Vagina (tissue), 2 donors: ENCODE measurements at regions not wholly inside any gene's neighbourhood (a gene's known extent, or its start where the extent isn't known, plus 50 kb on each side); places are given as distances from the start of the nearest gene placed in this dataset.

Experiments
- DNase-seq, 2 donors: peaks; one replicate each; pipeline ENCODE4 v3.0.0-alpha.2; 2017; ENCODE audit errors: extremely low spot score in 2 of 2
- H3K27ac ChIP-seq: fragments of 200-600 bp; sonication (generic); one replicate; pipeline ENCODE4 v1.5.1; 2019
- H3K27me3 ChIP-seq: fragments of 200-600 bp; sonication (generic); one replicate; pipeline ENCODE4 v1.5.1; 2019
- H3K36me3 ChIP-seq, 2 donors: fragments of 200-600 bp; sonication (generic); one replicate each; pipeline ENCODE4 v1.5.1; 2017 to 2019
- H3K4me1 ChIP-seq: fragments of 200-600 bp; sonication (generic); one replicate; pipeline ENCODE4 v1.5.1; 2019
- H3K4me3 ChIP-seq, 2 donors: fragments of 200-600 bp; sonication (generic); 1 replicate in 1 of 2; 2 replicates in 1 of 2; pipeline ENCODE4 v1.5.1; 2016 to 2019
- H3K9me3 ChIP-seq: fragments of 200-600 bp; sonication (generic); one replicate; pipeline ENCODE4 v1.5.1; 2019
- CTCF ChIP-seq, 3 experiments: fragments of 450-650 bp in 2 of 3; fragments of 200-600 bp in 1 of 3; sonication (generic) in 1 of 3; IDR thresholded peaks; one replicate each; pipeline ENCODE4 v1.5.1; 2017 to 2019; ENCODE audit warnings: antibody characterized with exemption in 3 of 3, mild to moderate bottlenecking in 2 of 3, moderate library complexity in 2 of 3
- POLR2A ChIP-seq, 2 donors: fragments of 450-650 bp; IDR thresholded peaks; one replicate each; pipeline ENCODE4 v1.6.1; 2017; ENCODE audit warnings: antibody characterized with exemption in 2 of 2, mild to moderate bottlenecking in 2 of 2, moderate library complexity in 2 of 2
- POLR2AphosphoS5 ChIP-seq, 2 donors: sonication (generic); formaldehyde crosslinking; IDR thresholded peaks; one replicate each; pipeline ENCODE4 v1.9.0; 2017; ENCODE audit warnings: antibody characterized with exemption in 2 of 2, mild to moderate bottlenecking in 2 of 2, low read depth in 1 of 2; ENCODE audit not compliant: insufficient read depth in 1 of 2
- intact Hi-C: fragments of 100-400 bp; cut with DNase I; formaldehyde crosslinking; loops from one replicate; pipeline ENCODE4 v1.15.1; 2023

DNA sequence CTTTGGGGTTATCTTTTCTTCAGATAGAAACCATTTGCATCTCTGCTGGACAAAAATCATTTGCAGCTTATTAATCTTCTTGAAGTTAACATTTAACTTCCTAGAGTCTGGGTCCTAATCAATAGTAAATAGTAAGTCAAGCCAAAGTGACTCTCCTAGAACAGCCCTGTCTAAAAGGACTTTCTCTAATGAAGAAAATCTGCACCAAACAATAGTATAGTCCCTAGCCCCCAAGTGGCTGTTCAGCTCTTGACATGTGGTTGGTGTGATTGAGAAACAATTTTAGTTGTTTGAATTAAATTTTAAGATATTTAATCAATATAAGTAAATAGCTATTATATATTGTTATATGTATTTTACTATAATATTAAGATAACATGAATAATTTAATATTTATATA is 64.6 kb upstream of the SHB start:
- Histone ChIP-seq H3K27ac (no peak overlapping the region), H3K9me3 (no peaks in the 10 kb centered on the region), H3K4me1 (no peaks in the 10 kb centered on the region), H3K36me3 (no peaks in the 10 kb centered on the region), H3K4me3 (no peak overlapping the region), H3K27me3 (no peaks in the 10 kb centered on the region)
- intact Hi-C loops: no loop called here
- TF ChIP-seq POLR2AphosphoS5 (IDR thresholded peaks at IDR 0.05; ENCODE audit: insufficient read depth in 1 of 2, low read depth in 1 of 2) (no peak), POLR2A (IDR thresholded peaks at IDR 0.05) (no peak), CTCF (IDR thresholded peaks at IDR 0.05) (no peak)
- DNase-seq: no peak

GRCh38 chr9:38132956-38133355 is 63.9 kb upstream of the SHB start:
- no peak for DNase-seq
- no peaks in the 10 kb centered on the region for H3K27me3 ChIP-seq
- H3K27ac ChIP-seq: no peak overlapping the region
- H3K36me3 ChIP-seq: no peaks in the 10 kb centered on the region
- intact Hi-C loops: no loop called here
- no peaks in the 10 kb centered on the region for H3K4me1 ChIP-seq
- no peak overlapping the region for H3K4me3 ChIP-seq
- TF ChIP-seq CTCF (IDR thresholded peaks at IDR 0.05): no peak
- no peak for TF ChIP-seq POLR2AphosphoS5 (IDR thresholded peaks at IDR 0.05; ENCODE audit: insufficient read depth in 1 of 2, low read depth in 1 of 2)
- no peak for TF ChIP-seq POLR2A (IDR thresholded peaks at IDR 0.05)
- no peaks in the 10 kb centered on the region for H3K9me3 ChIP-seq

DNA sequence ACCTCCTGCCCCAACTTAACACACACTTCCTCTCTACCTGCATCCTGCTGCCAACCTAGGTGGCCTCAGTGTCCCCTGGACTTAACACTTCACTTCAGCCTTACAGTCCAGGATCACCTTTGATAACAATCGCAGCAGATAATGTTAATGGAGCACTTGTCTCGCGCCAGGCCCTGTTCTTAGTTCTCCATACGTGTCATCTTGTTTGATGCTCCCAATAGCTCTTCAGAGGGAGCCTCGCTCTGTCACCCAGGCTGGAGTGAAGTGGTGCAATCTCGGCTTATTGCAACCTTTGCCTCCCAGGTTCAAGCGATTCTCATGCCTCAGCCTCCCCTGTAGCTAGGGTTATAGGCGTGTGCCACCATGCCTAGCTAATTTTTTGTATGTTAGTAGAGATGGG is 62.7 kb upstream of the SHB start:
- Histone ChIP-seq H3K9me3 (no peaks in the 10 kb centered on the region), H3K4me1 (no peaks in the 10 kb centered on the region), H3K27me3 (no peaks in the 10 kb centered on the region), H3K36me3 (no peaks in the 10 kb centered on the region), H3K27ac (no peak overlapping the region), H3K4me3 (no peak overlapping the region)
- intact Hi-C loops: no loop called here
- TF ChIP-seq CTCF (IDR thresholded peaks at IDR 0.05): no peak
- no peak for TF ChIP-seq POLR2A (IDR thresholded peaks at IDR 0.05)
- no peak for TF ChIP-seq POLR2AphosphoS5 (IDR thresholded peaks at IDR 0.05; ENCODE audit: insufficient read depth in 1 of 2, low read depth in 1 of 2)
- no peak for DNase-seq

GRCh38 chr9:38130724-38131123 is 61.7 kb upstream of the SHB start:
- H3K27me3 ChIP-seq: no peaks in the 10 kb centered on the region
- no peak overlapping the region for H3K4me3 ChIP-seq
- H3K27ac ChIP-seq: no peak overlapping the region
- DNase-seq: no peak
- no peak for TF ChIP-seq POLR2AphosphoS5 (IDR thresholded peaks at IDR 0.05; ENCODE audit: insufficient read depth in 1 of 2, low read depth in 1 of 2)
- TF ChIP-seq CTCF (IDR thresholded peaks at IDR 0.05): no peak
- TF ChIP-seq POLR2A (IDR thresholded peaks at IDR 0.05): no peak
- intact Hi-C loops: no loop called here
- H3K9me3 ChIP-seq: no peaks in the 10 kb centered on the region
- H3K36me3 ChIP-seq: no peaks in the 10 kb centered on the region
- no peaks in the 10 kb centered on the region for H3K4me1 ChIP-seq

- Histone ChIP-seq H3K4me1 (no peaks in the 10 kb centered on the region), H3K4me3 (no peak overlapping the region), H3K27ac (no peak overlapping the region), H3K9me3 (no peaks in the 10 kb centered on the region), H3K36me3 (no peaks in the 10 kb centered on the region), H3K27me3 (no peaks in the 10 kb centered on the region)
- no peak for TF ChIP-seq CTCF (IDR thresholded peaks at IDR 0.05)
- TF ChIP-seq POLR2A (IDR thresholded peaks at IDR 0.05): no peak
- no peak for TF ChIP-seq POLR2AphosphoS5 (IDR thresholded peaks at IDR 0.05; ENCODE audit: insufficient read depth in 1 of 2, low read depth in 1 of 2)
- DNase-seq: no peak
- intact Hi-C loops: no loop called here
Measured at GRCh38 chr9:38129366-38129765, 60.3 kb upstream of the SHB start.
